Fibroblast of the aortic adventitia (primary cell): ENCODE measurements at regions not wholly inside any gene's neighbourhood (a gene's known extent, or its start where the extent isn't known, plus 50 kb on each side); places are given as distances from the start of the nearest gene placed in this dataset.

Experiments used
- DNase-seq: peaks from one replicate; pipeline ENCODE4 v3.0.0-alpha.2; 2010; ENCODE audit warnings: low read depth
- H3K4me3 ChIP-seq: 2 replicates; pipeline ENCODE4 v1.5.1; 2011; ENCODE audit warnings: low read depth, mild to moderate bottlenecking, control low read depth, low read length, moderate library complexity
- CTCF ChIP-seq: IDR thresholded peaks from 2 replicates; pipeline ENCODE4 v1.5.1; 2011; ENCODE audit warnings: mild to moderate bottlenecking, low read length, control low read depth, inconsistent platforms; ENCODE audit not compliant: insufficient read depth

GRCh38 chr3:137079571-137079970, 121.8 kb downstream of the IL20RB start:
- no peak for TF ChIP-seq CTCF
- H3K4me3 ChIP-seq, result no peak overlapping the region

GRCh38 chr3:137081711-137082110, 123.9 kb downstream of the IL20RB start:
- no peak for TF ChIP-seq CTCF
- no peak overlapping the region for H3K4me3 ChIP-seq
- DNase-seq, result no peak

More at GRCh38 chr3:137079571-137079970, 121.8 kb downstream of the IL20RB start:
- no peak for DNase-seq

GRCh38 chr3:137082763-137083162, 125.0 kb downstream of the IL20RB start:
- no peak for TF ChIP-seq CTCF
- H3K4me3 ChIP-seq, result no peak overlapping the region
- no peak for DNase-seq

DNA sequence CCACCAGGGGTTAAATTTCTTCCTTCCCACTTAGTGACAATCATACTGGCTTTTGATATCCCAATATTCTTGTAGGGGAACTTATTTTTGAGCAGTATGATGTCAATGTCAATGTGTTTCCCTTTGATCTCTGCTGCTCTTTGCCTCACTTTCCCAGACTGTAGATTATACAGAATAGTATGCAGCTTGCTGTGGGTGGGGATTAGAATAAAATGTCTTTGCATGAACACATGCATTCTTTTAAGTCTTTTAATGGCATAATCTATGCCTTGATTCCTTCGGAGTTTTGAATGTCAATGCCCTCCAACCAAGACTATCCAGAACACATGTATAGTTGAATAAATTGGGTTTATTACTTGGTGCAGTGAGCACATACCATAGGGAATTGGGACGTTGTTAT, 125.5 kb downstream of the IL20RB start:
- no peak overlapping the region for H3K4me3 ChIP-seq
- DNase-seq, result no peak
- no peak for TF ChIP-seq CTCF

- DNase-seq, result no peak
- no peak for TF ChIP-seq CTCF
- H3K4me3 ChIP-seq, result no peak overlapping the region
Observed at GRCh38 chr3:137084586-137084985, 126.8 kb downstream of the IL20RB start.

DNA sequence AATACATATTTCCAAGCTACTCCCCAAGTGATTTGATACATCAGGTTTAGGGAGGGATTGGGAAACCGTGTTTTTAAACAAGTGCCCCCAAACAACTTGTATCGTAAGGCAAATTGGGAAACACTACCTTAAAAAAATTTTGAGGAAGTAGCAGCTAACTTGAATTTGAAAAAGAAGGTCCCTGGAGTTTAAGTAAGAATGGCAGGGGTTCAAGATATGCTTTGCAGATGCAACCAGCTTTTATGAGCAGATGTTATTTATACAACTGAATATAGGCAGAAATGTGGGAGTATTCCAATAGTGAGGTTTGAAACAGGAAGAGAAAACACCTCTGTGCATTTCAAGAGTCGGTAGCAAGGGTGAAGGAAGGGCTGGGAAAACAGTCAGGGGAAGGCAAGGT, 139.6 kb downstream of the IL20RB start:
- H3K4me3 ChIP-seq, result no peak overlapping the region
- TF ChIP-seq CTCF, result no peak
- no peak for DNase-seq

- DNase-seq, result no peak
- no peak for TF ChIP-seq CTCF
- no peak overlapping the region for H3K4me3 ChIP-seq
Observed at GRCh38 chr3:137097852-137098251, 140.1 kb downstream of the IL20RB start.
